ENCODE measurements at regions not wholly inside any gene's neighbourhood (a gene's known extent, or its start where the extent isn't known, plus 50 kb on each side); places are given as distances from the start of the nearest gene placed in this dataset.

DNA sequence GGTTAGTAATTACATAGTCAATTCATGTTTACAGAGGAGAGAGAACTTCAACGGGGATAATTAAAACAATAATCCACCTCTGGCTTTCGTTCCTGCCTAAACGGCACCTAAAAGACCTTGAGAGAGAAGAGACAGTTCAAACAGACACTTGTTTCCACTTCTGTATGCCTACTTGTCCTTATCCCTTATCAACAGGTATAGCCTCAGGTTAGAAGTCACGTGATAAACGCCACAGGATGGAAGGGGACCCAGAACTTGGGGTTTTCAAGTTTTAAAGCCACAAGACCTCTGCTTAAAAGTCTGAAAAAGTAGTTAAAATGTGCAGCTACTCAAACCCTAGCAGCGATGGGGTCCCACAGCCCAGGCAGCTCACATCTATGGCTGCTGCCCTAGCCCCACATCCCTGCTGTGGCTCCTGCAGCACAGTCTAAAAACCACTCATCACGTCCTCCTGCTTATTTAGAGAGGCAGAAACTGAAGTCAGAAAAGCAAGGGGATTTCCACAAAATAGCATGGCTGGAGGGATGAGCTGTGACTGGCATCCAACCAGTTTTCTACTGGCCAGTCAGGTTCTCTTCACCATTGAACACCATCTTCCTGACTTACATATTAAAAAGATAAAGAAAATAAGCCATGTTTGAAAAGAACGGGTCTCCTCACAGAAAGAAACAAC, 51.2 kb upstream of the SEC16B start:
- no peak overlapping the region for H3K27ac Mint-ChIP-seq
- Histone ChIP-seq H3K9me3 (replicated peaks in 1 of 2; ENCODE audit: control insufficient read depth in 1 of 2, insufficient read depth in 1 of 2, low read length in 2 of 2) (peaks cover 3 to 7% of the 10 kb centered on the region in 2 donors), H4K20me1 (ENCODE audit: insufficient read depth, low read length) (no peaks in the 10 kb centered on the region), H3K9ac (ENCODE audit: insufficient read depth, low read length, poor library complexity, severe bottlenecking) (no peak overlapping the region), H3K4me1 (ENCODE audit: control insufficient read depth in 1 of 2, insufficient read depth in 2 of 2, low read length in 2 of 2) (no peaks in the 10 kb centered on the region), H3K4me2 (replicated peaks; ENCODE audit: extremely low read depth, low read length, poor library complexity, severe bottlenecking) (no peak overlapping the region), H3K27me3 (ENCODE audit: control insufficient read depth in 2 of 2, insufficient read depth in 2 of 2, low read length in 2 of 2) (no peaks in the 10 kb centered on the region), H3K79me2 (ENCODE audit: insufficient read depth, low read length) (no peaks in the 10 kb centered on the region), H3K4me3 (replicated peaks in 1 of 3; ENCODE audit: low read depth in 2 of 3, low read length in 3 of 3) (no peak overlapping the region), H3K36me3 (replicated peaks in 1 of 2; ENCODE audit: control insufficient read depth in 1 of 2, insufficient read depth in 2 of 2, low read length in 2 of 2) (peaks cover 37 to 56% of the 10 kb centered on the region in 2 donors), H3K27ac (ENCODE audit: low read depth in 1 of 2, low read length in 2 of 2) (no peak overlapping the region), H2AFZ (ENCODE audit: insufficient read depth, low read depth, low read length, poor library complexity, severe bottlenecking) (no peak overlapping the region)
- DNase-seq, result no peak
- TF ChIP-seq, protein P1, sequence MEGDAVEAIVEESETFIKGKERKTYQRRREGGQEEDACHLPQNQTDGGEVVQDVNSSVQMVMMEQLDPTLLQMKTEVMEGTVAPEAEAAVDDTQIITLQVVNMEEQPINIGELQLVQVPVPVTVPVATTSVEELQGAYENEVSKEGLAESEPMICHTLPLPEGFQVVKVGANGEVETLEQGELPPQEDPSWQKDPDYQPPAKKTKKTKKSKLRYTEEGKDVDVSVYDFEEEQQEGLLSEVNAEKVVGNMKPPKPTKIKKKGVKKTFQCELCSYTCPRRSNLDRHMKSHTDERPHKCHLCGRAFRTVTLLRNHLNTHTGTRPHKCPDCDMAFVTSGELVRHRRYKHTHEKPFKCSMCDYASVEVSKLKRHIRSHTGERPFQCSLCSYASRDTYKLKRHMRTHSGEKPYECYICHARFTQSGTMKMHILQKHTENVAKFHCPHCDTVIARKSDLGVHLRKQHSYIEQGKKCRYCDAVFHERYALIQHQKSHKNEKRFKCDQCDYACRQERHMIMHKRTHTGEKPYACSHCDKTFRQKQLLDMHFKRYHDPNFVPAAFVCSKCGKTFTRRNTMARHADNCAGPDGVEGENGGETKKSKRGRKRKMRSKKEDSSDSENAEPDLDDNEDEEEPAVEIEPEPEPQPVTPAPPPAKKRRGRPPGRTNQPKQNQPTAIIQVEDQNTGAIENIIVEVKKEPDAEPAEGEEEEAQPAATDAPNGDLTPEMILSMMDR (IDR thresholded peaks at IDR 0.05), result no peak
- intact Hi-C loops (cut with micrococcal nuclease), result no loop called here
- no peak overlapping the region for H3K4me3 Mint-ChIP-seq
- H3K9me3 Mint-ChIP-seq, result peaks cover 10 to 19% (median 13%) of the 10 kb centered on the region in 7 donors
- peaks cover 0 to 2% (median 0%) of the 10 kb centered on the region in 3 donors for H3K27me3 Mint-ChIP-seq (ENCODE audit: low read depth in 3 of 3)
- peaks cover 69 to 85% of the 10 kb centered on the region in 2 donors for H3K36me3 Mint-ChIP-seq
- 100% methylated on average over 2 of the region's 8 CpGs for WGBS (ENCODE audit: insufficient coverage)
- H3K4me1 Mint-ChIP-seq, result peaks cover 2% of the 10 kb centered on the region

DNA sequence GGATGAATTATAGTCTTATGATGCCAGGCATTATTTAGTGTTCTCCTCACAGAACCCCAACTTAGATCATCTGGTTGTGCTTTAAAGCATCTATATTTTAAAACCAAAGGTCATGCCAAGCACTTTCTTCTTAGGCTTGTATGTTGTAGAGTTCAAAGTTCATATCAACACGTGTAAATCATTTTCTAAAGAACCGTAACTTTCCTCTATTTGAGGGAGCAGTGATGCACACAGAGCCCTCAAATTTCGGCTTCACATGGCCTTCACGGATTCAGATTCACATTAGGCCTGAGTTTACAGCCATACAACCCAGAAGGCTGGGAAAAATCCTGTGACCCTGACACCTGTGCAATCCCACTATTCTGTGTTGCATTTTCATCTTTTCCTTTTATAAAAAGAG, 52.1 kb upstream of the SEC16B start:
- no peaks in the 10 kb centered on the region for H4K20me1 ChIP-seq (ENCODE audit: insufficient read depth, low read length)
- no peak overlapping the region for H3K9ac ChIP-seq (ENCODE audit: insufficient read depth, low read length, poor library complexity, severe bottlenecking)
- H3K9me3 Mint-ChIP-seq, result peaks cover 6 to 19% (median 13%) of the 10 kb centered on the region in 7 donors
- H3K27me3 Mint-ChIP-seq (ENCODE audit: low read depth in 3 of 3), result peaks cover 0 to 2% (median 0%) of the 10 kb centered on the region in 3 donors
- H3K36me3 Mint-ChIP-seq, result peaks cover 64 to 79% of the 10 kb centered on the region in 2 donors
- H3K79me2 ChIP-seq (ENCODE audit: insufficient read depth, low read length), result no peaks in the 10 kb centered on the region
- H3K4me1 ChIP-seq (ENCODE audit: control insufficient read depth in 1 of 2, insufficient read depth in 2 of 2, low read length in 2 of 2), result no peaks in the 10 kb centered on the region
- H3K4me3 Mint-ChIP-seq, result no peak overlapping the region
- intact Hi-C loops (cut with micrococcal nuclease), result no loop called here
- peaks cover 3 to 7% of the 10 kb centered on the region in 2 donors for H3K9me3 ChIP-seq (replicated peaks in 1 of 2; ENCODE audit: control insufficient read depth in 1 of 2, insufficient read depth in 1 of 2, low read length in 2 of 2)
- no peak for DNase-seq
- peaks cover 2% of the 10 kb centered on the region for H3K4me1 Mint-ChIP-seq
- no peak overlapping the region for H3K4me3 ChIP-seq (replicated peaks in 1 of 3; ENCODE audit: low read depth in 2 of 3, low read length in 3 of 3)
- TF ChIP-seq, protein P1 (IDR thresholded peaks at IDR 0.05), result no peak
- H3K27me3 ChIP-seq (ENCODE audit: control insufficient read depth in 2 of 2, insufficient read depth in 2 of 2, low read length in 2 of 2), result no peaks in the 10 kb centered on the region
- H3K36me3 ChIP-seq (replicated peaks in 1 of 2; ENCODE audit: control insufficient read depth in 1 of 2, insufficient read depth in 2 of 2, low read length in 2 of 2), result peaks cover 35 to 47% of the 10 kb centered on the region in 2 donors
- WGBS (ENCODE audit: insufficient coverage), result 100% methylated on average over 4 of the region's 4 CpGs
- no peak overlapping the region for H3K4me2 ChIP-seq (replicated peaks; ENCODE audit: extremely low read depth, low read length, poor library complexity, severe bottlenecking)
- no peak overlapping the region for H3K27ac Mint-ChIP-seq
- no peak overlapping the region for H2AFZ ChIP-seq (ENCODE audit: insufficient read depth, low read depth, low read length, poor library complexity, severe bottlenecking)
- H3K27ac ChIP-seq (ENCODE audit: low read depth in 1 of 2, low read length in 2 of 2), result no peak overlapping the region

All from CD14-positive monocyte (primary cell).